ENCODE measurements at regions not wholly inside any gene's neighbourhood (a gene's known extent, or its start where the extent isn't known, plus 50 kb on each side); places are given as distances from the start of the nearest gene placed in this dataset.

- no peak for DNase-seq
These were observed 198.6 kb upstream of the S100G start for GRCh38 chrX:16451334-16451733.

DNA sequence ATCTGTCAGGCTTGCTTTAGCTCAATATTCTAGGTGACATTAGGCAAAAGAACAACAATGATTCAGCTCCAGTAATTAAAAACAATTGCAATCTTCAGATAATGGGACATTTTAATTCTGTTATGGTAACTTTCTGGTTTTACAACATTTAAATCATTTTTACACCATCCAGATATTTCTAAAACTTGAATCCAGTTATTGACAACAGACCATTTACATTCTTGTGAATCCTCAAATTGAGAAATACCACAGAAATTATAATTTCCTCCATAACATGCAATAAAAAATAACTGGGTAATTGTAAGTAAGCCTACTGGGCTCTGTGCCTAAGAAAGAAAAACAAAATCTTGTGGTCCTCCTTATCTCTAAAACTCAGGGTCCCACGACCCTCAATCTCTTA lies 195.0 kb upstream of the S100G start:
- DNase-seq: no peak

GRCh38 chrX:16457239-16457638 lies 192.7 kb upstream of the S100G start:
- DNase-seq: no peak

- DNase-seq: no peak
These were observed 191.8 kb upstream of the S100G start for GRCh38 chrX:16458208-16458607.

- no peak for DNase-seq
These were observed 190.9 kb upstream of the S100G start for GRCh38 chrX:16459008-16459407.

DNA sequence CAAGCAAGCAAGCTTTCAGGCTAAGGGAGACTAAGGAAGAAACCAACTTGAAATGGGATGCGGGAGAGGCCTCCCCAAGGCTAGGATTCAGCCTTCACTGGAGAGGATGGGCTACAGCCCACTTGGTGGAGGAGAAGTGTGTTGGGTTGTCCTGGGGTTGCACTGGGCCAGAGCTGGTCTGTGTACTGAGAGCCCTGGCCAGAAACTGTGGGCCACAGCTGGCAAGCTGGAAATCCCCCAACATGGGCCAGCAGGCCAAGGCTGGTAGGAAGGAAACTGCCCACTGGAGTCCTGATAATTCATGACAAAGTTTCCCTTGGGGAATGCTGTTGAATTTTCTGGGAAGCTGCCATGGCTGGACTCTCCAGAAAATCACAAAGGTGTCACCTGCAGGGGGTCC lies 188.0 kb upstream of the S100G start:
- DNase-seq: no peak

GRCh38 chrX:16462912-16463311 lies 187.0 kb upstream of the S100G start:
- DNase-seq: no peak

DNA sequence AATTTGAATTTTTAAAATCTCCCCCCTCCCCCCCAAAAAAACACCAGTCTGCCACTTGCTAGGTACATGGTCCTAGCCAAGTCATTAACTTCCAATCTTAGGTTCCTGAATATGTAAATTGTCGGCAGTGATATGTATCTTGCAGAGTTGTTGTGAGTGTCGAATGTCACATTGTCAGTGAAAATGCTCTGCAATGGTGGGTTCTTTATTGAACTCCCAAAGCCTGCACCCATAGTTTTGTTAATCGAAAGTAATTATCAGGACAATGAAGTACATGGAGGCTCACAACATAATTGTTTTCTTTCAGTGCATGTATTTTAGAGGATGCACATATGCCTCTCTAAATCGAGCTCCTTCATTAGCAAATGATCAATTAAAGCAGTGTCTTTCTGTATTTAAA lies 185.6 kb upstream of the S100G start:
- DNase-seq: no peak

- no peak for DNase-seq
These were observed 184.7 kb upstream of the S100G start for GRCh38 chrX:16465081-16465876.

DNA sequence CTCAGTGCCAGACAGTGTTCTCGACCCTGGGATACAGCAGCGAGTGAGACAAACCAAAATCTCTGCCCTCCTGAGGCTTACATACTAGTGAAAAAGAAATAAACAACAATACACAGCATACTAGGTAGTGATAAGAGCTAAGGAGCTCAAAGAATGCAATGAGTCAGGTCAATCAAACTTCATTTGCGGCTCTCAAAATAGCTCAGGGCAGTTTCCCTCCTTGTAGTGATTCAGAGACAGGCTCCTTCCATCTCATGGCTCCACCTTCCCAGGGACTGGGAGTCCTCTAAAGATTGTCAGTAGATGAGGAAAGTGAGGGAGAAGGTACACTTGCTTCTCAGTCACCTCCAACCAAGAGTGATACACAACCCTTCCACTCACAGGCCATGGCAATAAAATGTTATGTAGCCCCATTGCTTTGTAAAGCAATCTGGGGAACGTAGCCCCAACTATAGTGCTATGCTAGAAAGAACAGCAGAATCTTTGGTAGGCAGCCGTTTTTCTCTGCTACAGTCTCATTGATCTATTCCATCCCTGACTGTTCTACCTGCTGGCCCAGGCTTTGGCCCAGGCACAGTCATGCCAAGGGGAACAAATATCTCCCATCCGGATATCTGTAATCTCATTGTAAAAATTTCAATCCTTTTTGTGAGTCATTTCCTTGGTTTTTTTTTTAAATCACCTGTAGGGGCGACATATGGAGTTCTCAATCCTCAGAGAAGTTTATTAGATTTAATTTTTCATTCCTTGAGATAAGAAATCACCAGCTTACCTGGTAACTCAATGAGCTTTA lies 183.1 kb upstream of the S100G start:
- DNase-seq: no peak

DNA sequence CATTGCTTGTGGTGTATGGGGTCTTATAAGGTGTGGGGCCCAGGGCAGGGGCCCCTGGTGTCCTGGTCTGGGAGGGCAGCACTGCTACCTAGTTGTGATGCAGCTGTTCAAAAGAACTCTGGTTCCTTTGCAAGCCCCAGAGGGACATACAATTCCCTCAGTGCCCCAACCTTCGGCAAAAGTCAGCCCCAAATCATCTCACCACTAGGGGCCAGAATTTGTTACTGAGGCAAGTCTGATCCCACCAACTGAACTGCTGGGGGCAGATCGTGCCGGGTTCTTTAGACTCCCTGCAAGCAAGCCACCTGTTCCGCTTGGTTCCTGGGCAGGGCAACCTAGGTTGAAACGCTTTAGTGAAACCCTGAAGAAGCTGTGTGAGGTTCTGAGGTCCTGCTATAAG lies 180.1 kb upstream of the S100G start:
- DNase-seq: no peak

GRCh38 chrX:16472345-16472744 lies 177.6 kb upstream of the S100G start:
- DNase-seq: no peak

DNA sequence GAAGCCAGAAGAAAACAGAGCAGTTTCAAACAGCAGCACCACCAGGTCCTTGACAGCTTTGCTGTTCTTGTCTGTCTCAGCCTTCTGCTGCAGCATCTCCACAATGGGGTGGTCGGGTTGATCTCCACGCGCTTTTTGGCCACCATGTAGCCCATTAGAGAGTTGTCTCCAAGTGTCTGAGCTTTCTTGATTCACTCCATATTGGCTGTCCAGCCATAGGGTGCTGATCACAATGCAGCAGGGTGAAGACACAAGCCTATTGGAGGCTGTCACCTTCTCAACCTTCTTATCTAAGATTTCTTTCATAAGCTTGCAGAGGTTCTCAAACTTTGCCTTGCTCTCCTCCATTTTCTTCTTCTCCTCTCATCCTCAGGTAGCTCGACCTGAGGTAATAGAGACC lies 175.4 kb upstream of the S100G start:
- DNase-seq: no peak

- DNase-seq: no peak
These were observed 173.9 kb upstream of the S100G start for GRCh38 chrX:16476009-16476408.

GRCh38 chrX:16476692-16477091 lies 173.3 kb upstream of the S100G start:
- no peak for DNase-seq

DNA sequence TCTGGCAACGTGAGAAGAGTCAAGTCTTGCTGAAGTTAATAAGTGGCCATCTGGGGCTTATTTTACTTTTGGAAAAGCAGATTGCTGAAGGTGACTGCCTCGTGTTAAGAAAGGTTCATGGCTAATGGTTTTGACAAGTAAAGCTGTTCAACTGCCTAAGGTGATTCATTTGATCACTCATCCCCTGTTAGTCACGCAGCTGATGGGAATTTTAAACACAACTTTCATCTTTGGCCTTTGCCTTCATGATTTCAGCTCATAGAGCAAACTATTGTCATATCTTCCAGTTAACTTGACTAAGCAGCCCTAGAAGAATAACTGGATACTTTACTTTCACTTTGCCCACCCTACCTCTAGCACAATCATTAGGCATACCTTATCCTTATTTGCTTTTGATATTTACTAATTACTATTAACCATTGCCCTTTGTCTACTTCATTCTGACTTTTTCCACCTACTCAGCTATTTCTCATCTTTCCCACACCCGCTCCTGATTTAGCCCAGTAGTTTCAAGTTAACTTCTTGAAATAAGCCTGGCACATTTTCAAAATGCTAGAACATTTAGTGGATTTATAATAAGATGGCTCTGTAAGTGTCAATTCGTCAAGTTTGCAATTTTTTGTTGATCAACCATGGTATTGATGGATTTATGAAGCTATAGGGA lies 170.6 kb upstream of the S100G start:
- DNase-seq: no peak

DNA sequence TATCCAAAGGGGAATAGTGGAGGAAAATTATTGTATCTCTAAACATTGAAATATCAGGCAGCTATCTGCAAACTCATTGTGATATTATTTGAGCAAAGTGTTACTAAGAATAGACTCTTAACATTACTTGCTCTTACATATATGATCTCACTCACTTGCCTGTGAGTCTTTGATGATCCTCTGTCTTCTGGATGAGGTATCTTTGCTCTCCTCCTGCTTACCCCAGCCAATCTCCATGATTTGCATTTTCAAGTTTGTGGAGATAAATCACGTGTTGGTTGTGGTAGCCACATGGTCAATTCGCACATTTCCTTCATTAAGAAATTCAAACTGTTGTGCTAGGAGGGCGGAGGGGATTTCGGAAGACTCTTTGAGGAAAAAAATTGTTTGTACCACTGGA lies 169.9 kb upstream of the S100G start:
- DNase-seq: no peak

GRCh38 chrX:16484338-16484737 lies 165.6 kb upstream of the S100G start:
- no peak for DNase-seq

GRCh38 chrX:16487620-16488385 lies 162.2 kb upstream of the S100G start:
- no peak for DNase-seq

DNA sequence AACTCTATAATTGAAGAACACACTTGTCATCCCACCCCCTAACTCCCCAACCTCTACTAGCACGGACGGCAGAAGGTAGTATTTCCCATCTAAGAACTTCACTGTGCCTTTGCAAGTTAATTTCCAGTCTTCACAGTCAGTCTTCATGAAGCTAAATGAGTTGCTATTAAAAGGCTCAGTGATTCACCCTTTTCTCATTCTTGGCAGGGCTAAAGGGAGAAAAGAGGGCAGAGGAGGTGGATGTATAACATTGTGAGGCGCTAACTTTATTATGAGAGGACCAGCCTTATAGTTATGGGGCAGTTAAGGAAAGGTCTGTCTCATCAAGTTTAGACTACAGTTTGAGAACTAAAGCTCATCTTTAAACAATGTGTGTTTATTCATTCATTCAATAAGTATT lies 161.0 kb upstream of the S100G start:
- no peak for DNase-seq

DNA sequence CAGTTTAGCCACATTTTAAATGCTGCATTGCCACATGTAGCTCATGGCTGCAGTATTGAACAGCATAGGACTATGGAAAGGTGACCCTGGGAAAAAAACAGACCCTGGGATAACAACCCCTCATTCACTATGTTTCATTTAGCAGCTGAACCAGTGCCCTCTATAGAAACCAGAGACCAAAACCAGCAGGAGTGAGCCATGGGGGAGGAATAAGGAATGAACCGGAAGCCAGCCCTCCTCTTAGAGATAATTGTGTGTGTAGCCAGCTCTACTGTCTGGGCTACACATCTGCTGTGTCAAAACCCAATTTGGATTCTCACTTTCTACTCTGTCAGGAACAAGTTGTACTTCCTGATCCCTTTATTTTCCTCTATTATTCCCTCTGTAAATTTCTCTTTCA lies 158.5 kb upstream of the S100G start:
- no peak for DNase-seq

GRCh38 chrX:16496175-16496574 lies 153.8 kb upstream of the S100G start:
- no peak for DNase-seq

Measured in NCI-H1436 (cell line).